Body of pancreas (tissue), 4 donors: ENCODE measurements at regions not wholly inside any gene's neighbourhood (a gene's known extent, or its start where the extent isn't known, plus 50 kb on each side); places are given as distances from the start of the nearest gene placed in this dataset.

Source experiments
- CTCF ChIP-seq, 7 experiments: fragments of 450-650 bp in 4 of 7; fragments of 200-600 bp in 3 of 7; sonication (generic) in 3 of 7; IDR thresholded peaks; one replicate each; pipeline ENCODE4 v1.5.1; 2016 to 2019; ENCODE audit warnings: antibody characterized with exemption in 7 of 7
- POLR2A ChIP-seq, 3 donors: fragments of 450-650 bp; IDR thresholded peaks; one replicate each; pipeline ENCODE4 v1.6.1; 2016; ENCODE audit warnings: antibody characterized with exemption in 3 of 3, mild to moderate bottlenecking in 2 of 3

GRCh38 chr5:36441280-36441679 is 139.6 kb upstream of the RANBP3L start:
- TF ChIP-seq CTCF (IDR thresholded peaks at IDR 0.05) = no peak
- TF ChIP-seq POLR2A (IDR thresholded peaks at IDR 0.05) = no peak
